ENCODE measurements at regions not wholly inside any gene's neighbourhood (a gene's known extent, or its start where the extent isn't known, plus 50 kb on each side); places are given as distances from the start of the nearest gene placed in this dataset.

DNA sequence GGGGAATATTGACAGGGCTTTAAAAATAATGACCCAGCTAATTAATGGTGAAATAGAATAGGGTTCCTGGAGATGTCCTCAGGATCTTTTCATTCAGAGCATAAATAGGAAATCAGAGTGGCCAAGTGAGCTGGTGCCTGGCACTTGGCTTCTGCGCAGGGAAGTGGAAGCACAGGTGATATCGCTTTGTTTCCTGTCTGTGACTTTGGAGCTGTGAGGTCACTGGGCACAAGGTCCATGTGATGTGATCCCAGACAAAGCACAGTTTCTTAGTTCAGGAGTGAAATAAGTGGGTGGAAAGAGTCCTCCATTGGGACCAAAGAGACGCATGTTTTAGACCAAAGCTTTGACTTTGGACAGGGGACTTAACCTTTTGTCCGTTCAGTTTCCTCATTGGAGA is 338.3 kb downstream of the CYRIA start:
- H3K4me2 ChIP-seq (replicated peaks; ENCODE audit: low read depth, low read length, poor library complexity, severe bottlenecking) = no peak overlapping the region
- H2AFZ ChIP-seq (ENCODE audit: insufficient read depth, low read depth, low read length, poor library complexity, severe bottlenecking) = no peak overlapping the region
- no peaks in the 10 kb centered on the region for H3K79me2 ChIP-seq (ENCODE audit: control insufficient read depth, insufficient read depth, low read length)
- no peaks in the 10 kb centered on the region for H3K36me3 ChIP-seq (replicated peaks in 1 of 2; ENCODE audit: control extremely low read depth in 1 of 2, control insufficient read depth in 1 of 2, extremely low read depth in 1 of 2, insufficient read depth in 2 of 2, low read length in 1 of 2)
- no peak overlapping the region for H3K4me3 ChIP-seq (ENCODE audit: control extremely low read depth in 1 of 5, extremely low read depth in 1 of 5, insufficient read depth in 1 of 5, low read depth in 2 of 5, low read length in 4 of 5)
- no peak overlapping the region for H3K9ac ChIP-seq (ENCODE audit: low read length)
- Mint-ChIP-seq H3K9me3 (ENCODE audit: insufficient read depth) (no peaks in the 10 kb centered on the region), H3K4me3 (no peak overlapping the region), H3K27me3 (no peaks in the 10 kb centered on the region), H3K4me1 (no peaks in the 10 kb centered on the region), H3K27ac (no peak overlapping the region)
- H3K9me3 ChIP-seq (ENCODE audit: control extremely low read depth in 1 of 3, control insufficient read depth in 2 of 3, insufficient read depth in 1 of 3, low read length in 2 of 3) = peaks cover 0 to 2% (median 0%) of the 10 kb centered on the region in 3 donors
- ATAC-seq (ENCODE audit: low read depth) = no peak
- H3K27ac ChIP-seq (ENCODE audit: low read length in 2 of 2) = no peak overlapping the region
- no peaks in the 10 kb centered on the region for H3K27me3 ChIP-seq (replicated peaks in 1 of 4; ENCODE audit: control extremely low read depth in 1 of 4, control insufficient read depth in 3 of 4, insufficient read depth in 4 of 4, low read length in 3 of 4)
- ChIA-PET POLR2A (no interaction called here), CTCF (no interaction called here)
- WGBS (ENCODE audit: insufficient coverage) = 88% methylated on average over 3 of the region's 4 CpGs
- TF ChIP-seq, protein P1, sequence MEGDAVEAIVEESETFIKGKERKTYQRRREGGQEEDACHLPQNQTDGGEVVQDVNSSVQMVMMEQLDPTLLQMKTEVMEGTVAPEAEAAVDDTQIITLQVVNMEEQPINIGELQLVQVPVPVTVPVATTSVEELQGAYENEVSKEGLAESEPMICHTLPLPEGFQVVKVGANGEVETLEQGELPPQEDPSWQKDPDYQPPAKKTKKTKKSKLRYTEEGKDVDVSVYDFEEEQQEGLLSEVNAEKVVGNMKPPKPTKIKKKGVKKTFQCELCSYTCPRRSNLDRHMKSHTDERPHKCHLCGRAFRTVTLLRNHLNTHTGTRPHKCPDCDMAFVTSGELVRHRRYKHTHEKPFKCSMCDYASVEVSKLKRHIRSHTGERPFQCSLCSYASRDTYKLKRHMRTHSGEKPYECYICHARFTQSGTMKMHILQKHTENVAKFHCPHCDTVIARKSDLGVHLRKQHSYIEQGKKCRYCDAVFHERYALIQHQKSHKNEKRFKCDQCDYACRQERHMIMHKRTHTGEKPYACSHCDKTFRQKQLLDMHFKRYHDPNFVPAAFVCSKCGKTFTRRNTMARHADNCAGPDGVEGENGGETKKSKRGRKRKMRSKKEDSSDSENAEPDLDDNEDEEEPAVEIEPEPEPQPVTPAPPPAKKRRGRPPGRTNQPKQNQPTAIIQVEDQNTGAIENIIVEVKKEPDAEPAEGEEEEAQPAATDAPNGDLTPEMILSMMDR (IDR thresholded peaks at IDR 0.05) = no peak
- no peak for TF ChIP-seq EZH2 (IDR thresholded peaks at IDR 0.05; ENCODE audit: borderline replicate concordance, insufficient read depth, low read depth, low read length, poor library complexity, severe bottlenecking)
- H4K20me1 ChIP-seq (ENCODE audit: control insufficient read depth, insufficient read depth, low read length, poor library complexity, severe bottlenecking) = no peaks in the 10 kb centered on the region
- intact Hi-C loops (cut with micrococcal nuclease) = no loop called here
- DNase-seq = no peak
- no peaks in the 10 kb centered on the region for H3K4me1 ChIP-seq (ENCODE audit: control insufficient read depth in 2 of 2, insufficient read depth in 2 of 2, low read length in 2 of 2)

DNA sequence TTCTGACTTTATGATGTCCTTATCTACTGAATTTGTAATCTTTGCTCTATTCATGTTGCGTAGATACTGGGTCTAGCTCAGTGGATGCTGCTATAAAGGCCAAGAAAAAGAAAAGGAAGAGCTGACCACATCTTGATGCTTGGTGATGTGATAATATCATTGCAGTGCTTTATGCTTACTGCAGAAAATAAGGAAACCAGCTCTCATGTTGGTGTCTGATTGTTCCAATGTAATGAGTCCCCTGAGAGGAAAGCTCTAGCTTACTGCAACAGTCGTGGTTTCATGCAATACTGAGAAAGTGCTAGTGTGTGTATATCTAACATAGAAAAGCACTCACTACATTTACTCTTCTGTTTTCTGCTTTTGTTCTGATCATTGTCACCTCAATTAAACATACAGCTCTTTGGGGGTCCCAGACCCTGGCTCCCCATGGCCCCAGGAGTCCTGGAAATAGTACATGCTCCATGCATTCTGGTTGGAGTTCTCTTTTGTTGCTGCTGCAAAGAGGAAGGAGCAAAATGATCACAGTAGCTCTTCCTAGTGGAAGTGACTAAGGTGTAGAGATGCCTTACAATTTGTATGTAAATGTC is 338.8 kb downstream of the CYRIA start:
- H3K27me3 ChIP-seq (replicated peaks in 1 of 4; ENCODE audit: control extremely low read depth in 1 of 4, control insufficient read depth in 3 of 4, insufficient read depth in 4 of 4, low read length in 3 of 4) = no peaks in the 10 kb centered on the region
- DNase-seq (no peak), ATAC-seq (ENCODE audit: low read depth) (no peak)
- no peaks in the 10 kb centered on the region for H3K36me3 ChIP-seq (replicated peaks in 1 of 2; ENCODE audit: control extremely low read depth in 1 of 2, control insufficient read depth in 1 of 2, extremely low read depth in 1 of 2, insufficient read depth in 2 of 2, low read length in 1 of 2)
- H3K27me3 Mint-ChIP-seq = no peaks in the 10 kb centered on the region
- no CpG with 5 or more reads among the region's 2 CpGs for WGBS (ENCODE audit: insufficient coverage)
- H2AFZ ChIP-seq (ENCODE audit: insufficient read depth, low read depth, low read length, poor library complexity, severe bottlenecking) = no peak overlapping the region
- H3K4me1 ChIP-seq (ENCODE audit: control insufficient read depth in 2 of 2, insufficient read depth in 2 of 2, low read length in 2 of 2) = no peaks in the 10 kb centered on the region
- H3K4me3 ChIP-seq (ENCODE audit: control extremely low read depth in 1 of 5, extremely low read depth in 1 of 5, insufficient read depth in 1 of 5, low read depth in 2 of 5, low read length in 4 of 5) = no peak overlapping the region
- H3K9ac ChIP-seq (ENCODE audit: low read length) = no peak overlapping the region
- ChIA-PET POLR2A (no interaction called here), CTCF (no interaction called here)
- no peaks in the 10 kb centered on the region for H4K20me1 ChIP-seq (ENCODE audit: control insufficient read depth, insufficient read depth, low read length, poor library complexity, severe bottlenecking)
- TF ChIP-seq, protein P1 (IDR thresholded peaks at IDR 0.05) = no peak
- no peak for TF ChIP-seq EZH2 (IDR thresholded peaks at IDR 0.05; ENCODE audit: borderline replicate concordance, insufficient read depth, low read depth, low read length, poor library complexity, severe bottlenecking)
- no peaks in the 10 kb centered on the region for H3K4me1 Mint-ChIP-seq
- H3K4me3 Mint-ChIP-seq = no peak overlapping the region
- H3K27ac Mint-ChIP-seq = no peak overlapping the region
- H3K9me3 ChIP-seq (ENCODE audit: control extremely low read depth in 1 of 3, control insufficient read depth in 2 of 3, insufficient read depth in 1 of 3, low read length in 2 of 3) = peaks cover 0 to 2% (median 0%) of the 10 kb centered on the region in 3 donors
- no peaks in the 10 kb centered on the region for H3K79me2 ChIP-seq (ENCODE audit: control insufficient read depth, insufficient read depth, low read length)
- no peak overlapping the region for H3K27ac ChIP-seq (ENCODE audit: low read length in 2 of 2)
- no peak overlapping the region for H3K4me2 ChIP-seq (replicated peaks; ENCODE audit: low read depth, low read length, poor library complexity, severe bottlenecking)
- intact Hi-C loops (cut with micrococcal nuclease) = no loop called here
- H3K9me3 Mint-ChIP-seq (ENCODE audit: insufficient read depth) = no peaks in the 10 kb centered on the region

Data from B cell (primary cell).